Islet of Langerhans (tissue), 1 donor: ENCODE measurements at regions not wholly inside any gene's neighbourhood (a gene's known extent, or its start where the extent isn't known, plus 50 kb on each side); places are given as distances from the start of the nearest gene placed in this dataset.
"Not testable (repeated sequence)": the region's sequence is repeated elsewhere in the genome, so short reads cannot be mapped to it uniquely, and the experiment has no call there.

ENCODE experiments used
- FAIRE-seq: peaks from one replicate; lab custom pipeline; 2011; peaks lifted over from hg19 to GRCh38; lab: Jason Lieb, UNC

DNA sequence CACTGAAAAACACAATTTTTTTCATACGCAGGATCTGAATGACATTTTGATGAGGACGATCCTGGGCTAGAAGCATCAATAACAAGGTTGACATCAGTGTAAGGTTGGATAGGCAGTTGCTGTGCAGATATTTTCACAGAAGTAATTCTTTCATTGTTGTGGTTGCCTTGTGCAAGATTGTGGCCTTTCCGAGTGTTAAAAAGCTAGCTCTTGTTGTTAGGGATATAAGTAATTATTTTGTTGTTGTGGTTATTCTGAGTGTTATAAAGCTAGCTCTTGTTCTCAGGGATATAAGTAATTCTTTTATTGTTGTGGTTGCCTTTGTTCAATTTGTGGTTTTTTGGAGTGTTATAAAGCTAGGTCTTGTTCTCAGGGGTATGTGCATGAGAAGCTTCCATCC lies 637.4 kb downstream of the TMEM121 start:
- FAIRE-seq = not testable (repeated sequence)

GRCh38 chr14:106166232-106166631 lies 639.8 kb downstream of the TMEM121 start:
- no peak for FAIRE-seq

DNA sequence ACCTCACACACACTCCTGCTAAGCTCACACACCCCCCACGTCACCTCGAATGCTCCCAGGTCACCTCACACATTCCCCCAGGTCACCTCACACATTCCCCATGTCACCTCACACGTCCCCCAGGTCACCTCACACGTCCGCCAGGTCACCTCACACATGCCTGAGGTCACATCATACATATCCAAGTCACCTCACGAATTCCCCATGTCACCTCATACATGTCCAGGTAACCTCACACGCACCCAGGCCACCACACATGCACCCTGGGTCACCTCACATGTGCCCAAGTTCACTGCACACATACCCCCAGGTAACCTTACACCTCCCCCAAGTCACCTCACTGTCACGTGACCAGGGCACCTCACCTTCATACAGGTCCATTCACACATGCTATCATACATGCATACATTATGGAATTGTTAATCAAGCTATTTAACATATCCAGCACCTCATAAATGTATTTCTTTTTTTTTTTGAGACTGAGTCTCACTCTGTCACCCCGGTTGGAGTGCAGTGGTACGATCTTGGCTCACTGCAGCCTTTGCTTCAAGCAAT lies 640.3 kb downstream of the TMEM121 start:
- FAIRE-seq = no peak

DNA sequence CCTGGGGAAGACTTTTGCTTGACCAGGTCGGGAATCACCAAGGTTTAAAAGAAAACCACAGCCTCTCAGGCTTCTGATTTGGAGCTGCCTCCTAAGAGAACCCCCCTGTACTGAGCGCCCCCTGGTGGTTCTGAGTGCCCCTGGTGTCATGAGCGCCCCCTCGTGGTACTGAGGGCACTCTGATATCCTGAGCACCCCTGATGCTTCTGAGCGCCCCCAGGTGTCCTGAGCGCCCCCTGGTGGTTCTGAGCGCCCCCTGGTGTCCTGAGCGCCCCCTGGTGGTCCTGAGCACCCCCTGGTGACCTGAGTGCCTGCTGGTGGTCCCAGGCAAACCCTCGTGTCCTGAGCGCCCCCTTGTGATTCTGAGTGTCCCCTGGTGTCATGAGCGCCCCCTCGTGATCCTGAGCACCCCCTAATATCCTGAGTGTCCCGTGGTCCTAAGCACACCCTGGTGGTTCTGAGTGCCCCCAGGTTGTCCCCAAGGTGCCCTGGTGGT lies 643.8 kb downstream of the TMEM121 start:
- FAIRE-seq = not testable (repeated sequence)

GRCh38 chr14:106174206-106174605 lies 647.8 kb downstream of the TMEM121 start:
- FAIRE-seq = no peak

DNA sequence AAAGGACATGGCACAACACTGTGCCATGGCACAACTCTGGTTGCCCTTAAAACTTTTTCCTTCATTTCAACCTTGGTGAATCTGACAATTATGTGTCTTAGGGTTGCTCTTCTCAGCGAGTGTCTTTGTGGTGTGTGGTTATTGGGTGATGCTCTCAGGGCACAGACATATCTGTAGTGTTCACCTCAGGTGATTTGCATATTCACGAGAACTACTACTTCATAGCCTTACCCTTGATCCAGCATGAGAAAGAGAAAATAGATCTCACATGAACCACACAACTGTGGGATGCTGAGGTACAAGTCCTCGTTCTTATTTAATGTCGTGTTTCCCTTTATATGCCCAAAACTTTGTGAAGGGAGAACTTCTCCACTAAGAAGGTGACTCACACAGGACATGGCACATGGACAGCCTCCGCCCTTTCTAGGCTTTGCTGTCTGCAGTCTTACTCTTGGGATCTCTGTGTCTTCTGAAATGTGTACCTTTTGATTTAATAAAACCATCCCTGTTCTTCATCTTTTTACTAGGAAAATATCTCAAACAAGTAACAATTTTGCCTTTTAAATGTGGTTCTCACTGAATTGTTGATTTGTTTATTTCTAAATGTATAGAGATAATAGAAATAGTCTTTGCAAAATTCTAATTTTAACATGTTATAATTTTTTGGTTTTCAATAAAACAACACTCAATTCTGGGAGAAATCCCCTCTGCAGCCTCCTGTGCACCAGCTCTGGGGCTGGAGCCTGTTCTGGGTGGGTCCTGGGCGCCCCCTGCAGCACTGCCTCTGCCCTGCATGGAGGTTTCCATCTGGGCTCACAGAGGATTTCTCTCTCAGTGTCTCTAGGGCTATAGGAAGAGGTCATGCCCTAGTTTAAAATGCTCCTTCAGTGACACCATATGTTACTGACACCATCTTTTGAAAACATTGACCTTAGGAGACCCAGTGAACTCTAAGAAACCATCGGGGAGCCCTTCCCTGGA lies 651.2 kb downstream of the TMEM121 start:
- FAIRE-seq = not testable (repeated sequence)

- FAIRE-seq = no peak
These were observed 653.4 kb downstream of the TMEM121 start for GRCh38 chr14:106179761-106180160.

DNA sequence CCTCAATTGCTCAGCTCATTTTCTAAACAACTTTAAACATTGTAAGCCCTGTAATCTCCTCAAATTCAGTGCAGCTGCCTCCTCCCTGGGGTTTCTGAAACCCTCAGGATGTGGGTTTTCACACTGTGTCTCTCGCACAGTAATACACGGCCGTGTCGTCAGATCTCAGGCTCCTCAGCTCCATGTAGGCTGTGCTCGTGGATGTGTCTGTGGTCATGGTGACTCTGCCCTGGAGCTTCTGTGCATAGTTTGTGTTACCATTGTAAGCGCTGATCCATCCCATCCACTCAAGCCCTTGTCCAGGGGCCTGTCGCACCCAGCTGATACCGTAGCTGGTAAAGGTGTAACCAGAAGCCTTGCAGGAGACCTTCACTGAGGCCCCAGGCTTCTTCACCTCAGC lies 658.4 kb downstream of the TMEM121 start:
- not testable (repeated sequence) for FAIRE-seq

GRCh38 chr14:106185174-106185836 lies 658.9 kb downstream of the TMEM121 start:
- FAIRE-seq = not testable (repeated sequence)

DNA sequence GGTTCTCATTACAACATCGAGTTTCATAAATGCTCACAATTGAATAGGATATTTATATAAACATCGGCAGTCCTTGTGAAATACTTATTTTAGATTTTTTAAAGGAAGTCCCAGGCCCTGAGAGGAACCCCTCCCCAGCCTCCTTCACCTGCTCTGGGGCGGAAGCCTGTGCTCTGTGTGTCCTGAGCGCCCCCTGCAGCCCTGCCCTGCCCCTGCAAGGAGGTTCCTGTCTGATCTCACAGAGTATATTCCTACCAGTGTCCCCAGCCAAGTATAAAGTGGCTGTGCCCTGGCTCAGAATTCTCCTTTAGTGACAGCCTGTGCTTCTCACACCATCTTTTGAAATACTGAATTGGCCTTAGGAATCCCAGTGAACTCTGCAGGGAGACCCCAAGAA lies 659.5 kb downstream of the TMEM121 start:
- FAIRE-seq = no peak

DNA sequence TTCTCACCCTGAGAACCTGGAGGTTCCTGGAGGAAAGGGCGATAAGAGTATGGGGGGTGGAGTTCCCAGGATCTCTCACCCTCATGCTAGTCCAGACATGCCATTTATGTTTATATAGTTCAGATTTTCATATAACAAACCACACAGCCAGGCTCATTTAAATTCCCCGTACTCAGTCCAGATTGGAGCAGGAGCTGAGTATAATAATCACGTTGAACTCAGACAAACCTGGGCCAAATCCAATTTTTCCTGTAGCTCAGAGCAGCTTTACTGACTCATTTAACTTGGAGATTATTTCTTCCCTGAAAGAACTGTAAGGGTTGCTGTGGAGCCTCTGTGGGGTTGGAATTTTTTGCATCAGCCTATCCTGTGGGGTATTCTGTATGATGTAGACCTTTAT lies 660.8 kb downstream of the TMEM121 start:
- no peak for FAIRE-seq

DNA sequence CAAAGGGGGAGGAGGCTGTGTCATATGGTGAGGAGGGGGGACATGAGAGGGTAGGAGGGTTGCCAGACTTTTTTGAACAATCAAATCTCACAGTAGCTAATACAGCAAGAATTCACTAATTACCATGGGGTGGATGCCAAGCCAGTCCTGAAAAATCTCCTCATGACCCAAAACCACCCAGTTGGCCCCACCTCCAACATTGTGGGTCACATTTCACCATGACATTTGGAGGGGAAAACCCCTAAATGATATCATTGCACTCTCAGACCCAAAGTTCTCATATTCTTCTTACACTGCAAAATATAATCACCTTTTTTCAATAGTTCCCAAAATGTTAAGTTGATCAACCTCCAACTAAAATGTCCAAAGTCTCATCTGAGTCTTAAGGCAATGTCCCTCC lies 666.3 kb downstream of the TMEM121 start:
- not testable (repeated sequence) for FAIRE-seq

- not testable (repeated sequence) for FAIRE-seq
These were observed 670.1 kb downstream of the TMEM121 start for GRCh38 chr14:106196459-106196858.

DNA sequence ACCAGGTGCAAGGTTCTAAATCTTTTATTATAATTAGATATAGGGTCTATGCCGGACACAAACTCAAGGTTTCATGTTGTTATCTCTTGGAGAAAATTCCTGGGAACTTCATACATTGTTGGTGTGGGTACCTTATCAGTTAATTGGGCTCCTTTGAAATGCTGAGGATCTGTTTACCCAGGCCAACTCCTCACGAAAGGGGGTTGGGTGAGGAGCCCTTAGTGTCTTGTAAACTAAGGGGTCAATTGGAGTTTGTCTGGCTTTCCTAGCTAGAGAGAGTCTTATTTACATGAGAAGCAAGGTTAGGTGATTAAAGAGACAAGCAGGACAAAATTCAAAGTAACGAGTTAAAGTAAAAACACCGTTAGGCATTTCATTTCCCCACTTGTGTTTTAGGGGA lies 670.9 kb downstream of the TMEM121 start:
- FAIRE-seq = not testable (repeated sequence)

- no peak for FAIRE-seq
These were observed 672.7 kb downstream of the TMEM121 start for GRCh38 chr14:106199097-106199496.

- no peak for FAIRE-seq
These were observed 674.3 kb downstream of the TMEM121 start for GRCh38 chr14:106200541-106201315.

DNA sequence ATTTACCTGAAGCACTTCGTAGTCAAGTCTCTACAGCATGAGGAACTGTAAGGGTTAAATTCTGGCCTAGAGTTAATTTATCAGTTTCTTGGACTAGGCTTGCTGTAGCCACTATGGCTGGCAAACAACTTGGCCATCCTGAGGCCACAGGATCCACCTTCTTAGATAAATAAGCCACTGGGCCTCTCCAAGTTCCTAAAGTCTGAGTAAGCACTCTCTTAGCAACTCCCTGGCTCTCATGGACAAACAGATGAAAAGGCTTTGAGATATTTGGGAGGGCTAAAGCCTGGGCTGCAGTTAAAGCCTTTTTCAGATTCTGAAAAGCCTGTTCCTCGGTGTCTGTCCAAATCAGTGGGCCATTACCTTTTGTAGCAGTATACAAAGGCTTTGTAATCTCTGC lies 675.0 kb downstream of the TMEM121 start:
- no peak for FAIRE-seq

DNA sequence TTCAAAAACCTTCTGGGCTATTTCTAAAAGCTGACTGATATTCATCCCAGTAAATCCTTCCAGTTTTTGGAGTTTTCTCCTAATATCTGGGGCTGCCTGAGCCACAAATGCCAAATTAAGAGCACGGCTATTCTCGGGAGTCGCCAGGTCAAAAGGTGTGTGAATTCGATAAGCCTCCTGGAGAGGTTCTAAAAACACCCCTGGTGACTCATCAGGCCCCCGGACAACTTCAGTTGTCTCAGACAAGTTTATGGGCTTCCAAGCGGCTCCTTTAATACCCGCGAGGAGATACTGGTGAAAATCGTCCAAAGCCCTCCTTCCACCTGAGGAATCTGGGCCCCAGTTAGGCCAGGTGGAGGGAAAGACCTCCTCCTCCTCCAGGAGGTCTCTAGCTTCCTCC lies 677.1 kb downstream of the TMEM121 start:
- no peak for FAIRE-seq

- no peak for FAIRE-seq
These were observed 677.7 kb downstream of the TMEM121 start for GRCh38 chr14:106204063-106204462.

GRCh38 chr14:106207316-106207715 lies 680.9 kb downstream of the TMEM121 start:
- no peak for FAIRE-seq

DNA sequence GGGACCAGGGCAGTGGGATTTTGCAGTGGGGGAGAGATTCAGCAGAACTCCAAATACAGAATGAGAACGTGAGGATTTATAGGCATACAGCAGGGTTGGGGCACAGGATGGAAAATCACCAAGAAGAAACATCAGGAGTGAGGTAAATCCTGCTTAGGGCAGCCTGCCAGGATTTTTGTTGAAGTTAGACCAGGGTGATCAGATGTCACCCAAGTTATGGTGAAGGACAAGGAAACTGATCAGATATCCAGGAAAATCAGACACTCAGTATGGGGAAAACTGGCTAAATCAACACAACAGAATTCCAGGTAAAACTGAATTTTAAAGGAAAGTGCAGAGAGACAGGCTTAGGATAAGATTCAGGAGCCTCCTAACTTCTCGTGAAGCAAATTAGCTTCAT lies 682.4 kb downstream of the TMEM121 start:
- no peak for FAIRE-seq

DNA sequence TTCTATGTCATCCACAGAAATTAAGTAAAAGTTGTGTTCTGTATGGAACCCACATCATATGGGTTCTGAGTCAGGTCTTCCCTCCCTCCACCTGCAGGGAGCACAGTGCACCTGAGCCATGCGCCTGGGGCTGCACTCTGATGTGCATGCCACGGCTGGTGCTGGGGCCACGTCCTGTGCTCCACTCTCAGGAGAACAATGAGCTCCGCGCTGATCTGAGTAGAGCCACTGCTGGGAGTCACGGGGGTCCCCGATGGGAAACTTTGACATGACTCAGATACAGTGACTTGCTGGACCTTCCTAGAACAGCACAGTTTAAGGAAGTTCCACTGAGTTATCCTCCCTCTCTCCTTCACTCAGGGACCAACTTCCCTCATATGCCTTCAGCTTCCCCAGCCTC lies 683.4 kb downstream of the TMEM121 start:
- no peak for FAIRE-seq
